ENCODE measurements at regions not wholly inside any gene's neighbourhood (a gene's known extent, or its start where the extent isn't known, plus 50 kb on each side); places are given as distances from the start of the nearest gene placed in this dataset.

DNA sequence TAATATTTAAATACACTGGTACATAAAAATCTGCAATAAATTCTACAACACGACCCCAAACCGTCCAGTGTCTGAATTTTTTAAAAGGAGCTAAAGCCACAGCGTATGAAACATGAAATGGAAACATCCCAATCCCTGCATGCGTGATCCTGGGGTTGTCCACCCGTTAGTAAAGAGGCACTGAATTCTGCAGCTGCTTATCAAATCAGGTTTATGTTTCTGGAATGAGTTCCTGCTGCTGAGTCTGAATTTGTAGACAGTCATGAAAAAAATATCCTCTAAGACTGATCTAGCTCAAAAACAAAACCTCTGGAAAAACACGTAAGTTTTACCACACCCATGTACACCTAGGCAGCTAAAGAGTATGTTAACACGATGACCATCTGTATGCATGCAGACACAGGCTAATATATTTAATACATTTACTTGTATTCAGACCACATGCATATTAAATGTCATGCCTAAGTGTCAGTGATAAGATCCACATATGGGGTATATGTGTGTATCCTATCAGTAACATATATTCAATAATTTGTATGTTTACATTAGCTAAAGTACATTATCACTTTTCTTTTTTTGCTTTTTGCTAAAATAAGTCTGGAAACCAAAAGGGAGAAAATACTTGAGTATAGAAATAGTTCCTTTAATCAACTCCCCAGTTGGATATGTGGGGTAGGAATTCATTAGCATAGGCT, 420.5 kb upstream of the PSMD7 start:
- WGBS, 2 donors (ENCODE audit: low coverage in 1 of 2): 75 to 83% methylated on average over 4 to 7 of the region's 7 CpGs
- Histone ChIP-seq H3K4me1 (peaks cover 0 to 4% (median 0%) of the 10 kb centered on the region in 4 donors), H3K27ac (no peak overlapping the region), H3K36me3 (no peaks in the 10 kb centered on the region), H3K9me3 (no peaks in the 10 kb centered on the region), H3K27me3 (no peaks in the 10 kb centered on the region), H3K4me3 (no peak overlapping the region)
- TF ChIP-seq, protein P1, sequence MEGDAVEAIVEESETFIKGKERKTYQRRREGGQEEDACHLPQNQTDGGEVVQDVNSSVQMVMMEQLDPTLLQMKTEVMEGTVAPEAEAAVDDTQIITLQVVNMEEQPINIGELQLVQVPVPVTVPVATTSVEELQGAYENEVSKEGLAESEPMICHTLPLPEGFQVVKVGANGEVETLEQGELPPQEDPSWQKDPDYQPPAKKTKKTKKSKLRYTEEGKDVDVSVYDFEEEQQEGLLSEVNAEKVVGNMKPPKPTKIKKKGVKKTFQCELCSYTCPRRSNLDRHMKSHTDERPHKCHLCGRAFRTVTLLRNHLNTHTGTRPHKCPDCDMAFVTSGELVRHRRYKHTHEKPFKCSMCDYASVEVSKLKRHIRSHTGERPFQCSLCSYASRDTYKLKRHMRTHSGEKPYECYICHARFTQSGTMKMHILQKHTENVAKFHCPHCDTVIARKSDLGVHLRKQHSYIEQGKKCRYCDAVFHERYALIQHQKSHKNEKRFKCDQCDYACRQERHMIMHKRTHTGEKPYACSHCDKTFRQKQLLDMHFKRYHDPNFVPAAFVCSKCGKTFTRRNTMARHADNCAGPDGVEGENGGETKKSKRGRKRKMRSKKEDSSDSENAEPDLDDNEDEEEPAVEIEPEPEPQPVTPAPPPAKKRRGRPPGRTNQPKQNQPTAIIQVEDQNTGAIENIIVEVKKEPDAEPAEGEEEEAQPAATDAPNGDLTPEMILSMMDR (IDR thresholded peaks at IDR 0.05): no peak
- TF ChIP-seq EP300 (IDR thresholded peaks at IDR 0.05; ENCODE audit: low read depth) (no peak), POLR2A (IDR thresholded peaks at IDR 0.05) (no peak), POLR2AphosphoS5 (IDR thresholded peaks at IDR 0.05) (no peak)
- intact Hi-C loops (cut with DNase I; ENCODE audit: low total_unique reads) (no loop called here), in situ Hi-C loops (cut with MboI; ENCODE audit: low pct_ligation_motif_present in 1 of 4, low pct_unique_long_range_greater_than_20kb in 1 of 4, low sequenced_read_pairs in 3 of 4) (loop anchor here in 1 of 4 donors (25.0 kb wide), 1 partner anchor 1389 kb away; no protein-coding TSS in a partner anchor)
- no peak for DNase-seq

DNA sequence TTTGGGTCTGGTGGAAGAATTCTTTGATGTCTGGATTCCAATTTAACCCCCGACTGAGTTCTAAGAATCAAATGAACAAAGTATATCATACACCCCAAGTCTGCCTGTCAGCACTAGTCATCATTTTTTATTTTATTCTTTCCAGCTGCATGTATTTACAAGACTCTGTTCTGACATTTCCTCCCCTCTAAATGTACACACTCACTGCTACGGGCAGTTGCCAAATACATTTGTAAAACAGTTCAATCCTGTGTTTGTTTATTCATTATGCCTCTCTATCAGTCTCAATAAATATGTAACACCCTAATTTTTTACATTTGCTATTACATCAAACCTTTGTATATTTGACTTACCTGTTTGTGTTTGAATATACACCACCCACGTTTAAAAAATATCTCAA, 422.3 kb upstream of the PSMD7 start:
- no peaks in the 10 kb centered on the region for H3K36me3 ChIP-seq
- no peak overlapping the region for H3K27ac ChIP-seq
- 40 to 53% methylated on average over 3 of the region's 3 CpGs for WGBS, 2 donors (ENCODE audit: low coverage in 1 of 2)
- H3K9me3 ChIP-seq: no peaks in the 10 kb centered on the region
- H3K27me3 ChIP-seq: no peaks in the 10 kb centered on the region
- in situ Hi-C loops (cut with MboI; ENCODE audit: low pct_ligation_motif_present in 1 of 4, low pct_unique_long_range_greater_than_20kb in 1 of 4, low sequenced_read_pairs in 3 of 4): no loop called here
- TF ChIP-seq POLR2AphosphoS5 (IDR thresholded peaks at IDR 0.05) (no peak), POLR2A (IDR thresholded peaks at IDR 0.05) (no peak), EP300 (IDR thresholded peaks at IDR 0.05; ENCODE audit: low read depth) (no peak)
- TF ChIP-seq, protein P1 (IDR thresholded peaks at IDR 0.05): no peak
- intact Hi-C loops (cut with DNase I; ENCODE audit: low total_unique reads): no loop called here
- peaks cover 0 to 4% (median 0%) of the 10 kb centered on the region in 4 donors for H3K4me1 ChIP-seq
- no peak for DNase-seq
- H3K4me3 ChIP-seq: no peak overlapping the region

- no peak for DNase-seq
- Histone ChIP-seq H3K27ac (no peak overlapping the region), H3K27me3 (no peaks in the 10 kb centered on the region), H3K36me3 (no peaks in the 10 kb centered on the region), H3K4me1 (peaks cover 0 to 4% (median 0%) of the 10 kb centered on the region in 4 donors), H3K9me3 (no peaks in the 10 kb centered on the region), H3K4me3 (no peak overlapping the region)
- intact Hi-C loops (cut with DNase I; ENCODE audit: low total_unique reads): no loop called here
- 9 to 17% methylated on average over 2 of the region's 2 CpGs for WGBS, 2 donors (ENCODE audit: low coverage in 1 of 2)
- in situ Hi-C loops (cut with MboI; ENCODE audit: low pct_ligation_motif_present in 1 of 4, low pct_unique_long_range_greater_than_20kb in 1 of 4, low sequenced_read_pairs in 3 of 4): no loop called here
- no peak for TF ChIP-seq EP300 (IDR thresholded peaks at IDR 0.05; ENCODE audit: low read depth)
- no peak for TF ChIP-seq POLR2AphosphoS5 (IDR thresholded peaks at IDR 0.05)
- TF ChIP-seq POLR2A (IDR thresholded peaks at IDR 0.05): no peak
- TF ChIP-seq, protein P1 (IDR thresholded peaks at IDR 0.05): no peak
These were observed 423.0 kb upstream of the PSMD7 start for GRCh38 chr16:73873643-73874042.

DNA sequence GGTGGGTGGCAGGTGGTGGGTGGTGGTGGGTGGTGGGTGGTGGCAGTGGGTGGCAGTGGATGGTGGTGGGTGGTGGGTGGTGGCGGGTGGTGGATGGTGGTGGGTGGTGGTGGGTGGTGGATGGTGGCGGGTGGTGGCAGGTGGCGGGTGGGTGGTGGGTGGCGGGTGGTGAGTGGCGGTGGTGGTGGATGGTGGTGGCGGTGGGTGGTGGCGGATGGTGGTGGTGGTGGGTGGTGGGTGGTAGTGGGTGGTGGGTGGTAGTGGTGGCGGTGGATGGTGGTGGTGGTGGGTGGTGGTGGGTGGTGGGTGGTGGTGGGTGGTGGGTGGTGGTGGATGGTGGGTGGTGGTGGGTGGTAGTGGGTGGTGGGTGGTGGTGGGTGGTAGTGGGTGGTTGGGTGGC, 423.8 kb upstream of the PSMD7 start:
- Histone ChIP-seq H3K4me3 (no peak overlapping the region), H3K4me1 (peaks cover 0 to 4% (median 0%) of the 10 kb centered on the region in 4 donors), H3K27ac (no peak overlapping the region), H3K27me3 (no peaks in the 10 kb centered on the region), H3K36me3 (no peaks in the 10 kb centered on the region), H3K9me3 (no peaks in the 10 kb centered on the region)
- no CpG with 5 or more reads among the region's 8 CpGs for WGBS, 2 donors (ENCODE audit: low coverage in 1 of 2)
- TF ChIP-seq EP300 (IDR thresholded peaks at IDR 0.05; ENCODE audit: low read depth) (no peak), POLR2A (IDR thresholded peaks at IDR 0.05) (no peak), POLR2AphosphoS5 (IDR thresholded peaks at IDR 0.05) (no peak)
- TF ChIP-seq, protein P1 (IDR thresholded peaks at IDR 0.05): no peak
- intact Hi-C loops (cut with DNase I; ENCODE audit: low total_unique reads): no loop called here
- in situ Hi-C loops (cut with MboI; ENCODE audit: low pct_ligation_motif_present in 1 of 4, low pct_unique_long_range_greater_than_20kb in 1 of 4, low sequenced_read_pairs in 3 of 4): no loop called here
- no peak for DNase-seq
